ENCODE measurements at regions not wholly inside any gene's neighbourhood (a gene's known extent, or its start where the extent isn't known, plus 50 kb on each side); places are given as distances from the start of the nearest gene placed in this dataset.

GRCh38 chr3:193842832-193843473 lies 249.9 kb downstream of the OPA1 start:
- no peak for TF ChIP-seq EZH2 (IDR thresholded peaks at IDR 0.05; ENCODE audit: borderline replicate concordance, low read length)
- no peak for TF ChIP-seq CTCF (conservative IDR thresholded peaks at IDR 0.05 in 1 of 2, IDR thresholded peaks at IDR 0.05 in 1 of 2; ENCODE audit: extremely low read depth in 1 of 2, insufficient read depth in 1 of 2, low read depth in 1 of 2, low read length in 2 of 2)
